Tibial nerve (tissue), 4 donors: ENCODE measurements at regions not wholly inside any gene's neighbourhood (a gene's known extent, or its start where the extent isn't known, plus 50 kb on each side); places are given as distances from the start of the nearest gene placed in this dataset.
"Not testable (repeated sequence)": the region's sequence is repeated elsewhere in the genome, so short reads cannot be mapped to it uniquely, and the experiment has no call there.

Experiments used
- EP300 ChIP-seq, 2 donors: sonication (generic); formaldehyde crosslinking; IDR thresholded peaks; one replicate each; pipeline ENCODE4 v1.6.1; 2017; ENCODE audit warnings: antibody characterized with exemption in 2 of 2, mild to moderate bottlenecking in 1 of 2
- POLR2A ChIP-seq, 2 donors: fragments of 450-650 bp; IDR thresholded peaks; one replicate each; pipeline ENCODE4 v1.6.1; 2017; ENCODE audit warnings: antibody characterized with exemption in 2 of 2, mild to moderate bottlenecking in 2 of 2, moderate library complexity in 2 of 2
- TF ChIP-seq, protein P1 (sequence below), 5 experiments: fragments of 200-600 bp in 3 of 5; fragments of 450-650 bp in 2 of 5; sonication (generic) in 3 of 5; IDR thresholded peaks; one replicate each; pipeline ENCODE4 v1.5.1; 2016 to 2019; ENCODE audit warnings: antibody characterized with exemption in 5 of 5, mild to moderate bottlenecking in 3 of 5, moderate library complexity in 2 of 5

DNA sequence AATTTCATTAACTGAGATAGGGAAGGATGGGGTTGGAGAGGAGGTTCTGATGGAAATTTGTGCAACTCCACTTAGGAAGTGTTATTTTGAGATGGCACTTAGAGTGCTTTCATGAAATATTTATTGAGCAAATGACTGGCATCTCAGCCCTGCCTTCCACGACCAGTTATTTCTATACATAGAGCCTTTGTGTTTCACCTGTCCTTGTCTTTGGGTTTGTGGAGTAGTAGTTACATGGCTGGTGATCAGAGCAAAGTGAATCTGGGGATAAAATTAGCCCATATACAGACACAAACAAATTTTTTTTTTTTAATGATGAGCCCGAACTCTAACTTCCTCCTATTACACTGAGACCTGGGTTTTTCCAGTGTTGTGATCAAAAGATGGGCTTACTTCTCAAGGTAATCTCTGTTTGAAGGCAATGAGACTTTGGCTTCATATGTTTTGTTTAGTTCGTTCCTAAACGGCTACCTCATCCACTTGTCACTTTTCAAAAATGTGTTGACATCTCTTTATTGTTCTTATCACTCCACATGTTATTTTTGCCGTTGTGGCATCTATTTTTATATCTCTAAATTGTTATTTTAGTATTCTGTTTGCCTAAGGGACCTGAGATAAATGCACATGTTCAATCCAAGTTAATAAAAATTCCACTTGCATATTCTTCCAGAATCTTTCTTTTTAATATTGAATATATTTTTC is 120.2 kb upstream of the FOLH1 start:
- TF ChIP-seq POLR2A, EP300 (IDR thresholded peaks at IDR 0.05): not testable (repeated sequence)
- TF ChIP-seq, protein P1, sequence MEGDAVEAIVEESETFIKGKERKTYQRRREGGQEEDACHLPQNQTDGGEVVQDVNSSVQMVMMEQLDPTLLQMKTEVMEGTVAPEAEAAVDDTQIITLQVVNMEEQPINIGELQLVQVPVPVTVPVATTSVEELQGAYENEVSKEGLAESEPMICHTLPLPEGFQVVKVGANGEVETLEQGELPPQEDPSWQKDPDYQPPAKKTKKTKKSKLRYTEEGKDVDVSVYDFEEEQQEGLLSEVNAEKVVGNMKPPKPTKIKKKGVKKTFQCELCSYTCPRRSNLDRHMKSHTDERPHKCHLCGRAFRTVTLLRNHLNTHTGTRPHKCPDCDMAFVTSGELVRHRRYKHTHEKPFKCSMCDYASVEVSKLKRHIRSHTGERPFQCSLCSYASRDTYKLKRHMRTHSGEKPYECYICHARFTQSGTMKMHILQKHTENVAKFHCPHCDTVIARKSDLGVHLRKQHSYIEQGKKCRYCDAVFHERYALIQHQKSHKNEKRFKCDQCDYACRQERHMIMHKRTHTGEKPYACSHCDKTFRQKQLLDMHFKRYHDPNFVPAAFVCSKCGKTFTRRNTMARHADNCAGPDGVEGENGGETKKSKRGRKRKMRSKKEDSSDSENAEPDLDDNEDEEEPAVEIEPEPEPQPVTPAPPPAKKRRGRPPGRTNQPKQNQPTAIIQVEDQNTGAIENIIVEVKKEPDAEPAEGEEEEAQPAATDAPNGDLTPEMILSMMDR (IDR thresholded peaks at IDR 0.05), result not testable (repeated sequence)
